Esophagus squamous epithelium (tissue), 4 donors: ENCODE measurements at regions not wholly inside any gene's neighbourhood (a gene's known extent, or its start where the extent isn't known, plus 50 kb on each side); places are given as distances from the start of the nearest gene placed in this dataset.

Experiments
- POLR2A ChIP-seq, 4 donors: fragments of 450-650 bp; IDR thresholded peaks; one replicate each; pipeline ENCODE4 v1.6.1; 2017; ENCODE audit warnings: antibody characterized with exemption in 4 of 4, mild to moderate bottlenecking in 4 of 4, moderate library complexity in 3 of 4
- TF ChIP-seq, protein P1 (sequence below), 6 experiments: fragments of 450-650 bp in 4 of 6; fragments of 200-600 bp in 2 of 6; sonication (generic) in 2 of 6; IDR thresholded peaks; one replicate each; pipeline ENCODE4 v1.5.1; 2016 to 2019; ENCODE audit warnings: antibody characterized with exemption in 6 of 6, mild to moderate bottlenecking in 4 of 6, moderate library complexity in 4 of 6

DNA sequence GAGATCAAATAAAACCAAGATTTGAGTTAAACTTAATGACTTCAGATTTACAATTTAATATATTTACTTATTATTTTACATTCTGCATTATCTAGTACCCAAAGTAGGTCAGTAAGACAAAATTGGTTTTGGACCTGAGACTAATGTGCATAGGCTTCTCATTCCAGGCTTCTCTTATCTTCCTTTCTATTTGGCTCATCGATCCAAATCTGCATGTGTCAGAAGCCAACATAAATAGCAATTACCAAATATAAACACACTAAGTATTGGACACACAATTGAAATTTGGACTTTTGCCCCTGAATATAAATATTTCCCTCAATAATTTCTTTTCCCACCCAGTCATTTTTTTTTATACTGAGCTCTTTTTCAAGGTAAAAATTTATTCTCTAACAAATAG lies 290.6 kb upstream of the ARHGEF26 start:
- TF ChIP-seq, protein P1, sequence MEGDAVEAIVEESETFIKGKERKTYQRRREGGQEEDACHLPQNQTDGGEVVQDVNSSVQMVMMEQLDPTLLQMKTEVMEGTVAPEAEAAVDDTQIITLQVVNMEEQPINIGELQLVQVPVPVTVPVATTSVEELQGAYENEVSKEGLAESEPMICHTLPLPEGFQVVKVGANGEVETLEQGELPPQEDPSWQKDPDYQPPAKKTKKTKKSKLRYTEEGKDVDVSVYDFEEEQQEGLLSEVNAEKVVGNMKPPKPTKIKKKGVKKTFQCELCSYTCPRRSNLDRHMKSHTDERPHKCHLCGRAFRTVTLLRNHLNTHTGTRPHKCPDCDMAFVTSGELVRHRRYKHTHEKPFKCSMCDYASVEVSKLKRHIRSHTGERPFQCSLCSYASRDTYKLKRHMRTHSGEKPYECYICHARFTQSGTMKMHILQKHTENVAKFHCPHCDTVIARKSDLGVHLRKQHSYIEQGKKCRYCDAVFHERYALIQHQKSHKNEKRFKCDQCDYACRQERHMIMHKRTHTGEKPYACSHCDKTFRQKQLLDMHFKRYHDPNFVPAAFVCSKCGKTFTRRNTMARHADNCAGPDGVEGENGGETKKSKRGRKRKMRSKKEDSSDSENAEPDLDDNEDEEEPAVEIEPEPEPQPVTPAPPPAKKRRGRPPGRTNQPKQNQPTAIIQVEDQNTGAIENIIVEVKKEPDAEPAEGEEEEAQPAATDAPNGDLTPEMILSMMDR (IDR thresholded peaks at IDR 0.05) = no peak
- no peak for TF ChIP-seq POLR2A (IDR thresholded peaks at IDR 0.05)
